GM18508 (cell line): ENCODE measurements at regions not wholly inside any gene's neighbourhood (a gene's known extent, or its start where the extent isn't known, plus 50 kb on each side); places are given as distances from the start of the nearest gene placed in this dataset.

Source experiments
- ATAC-seq: cut with Tn5 transposase; IDR thresholded peaks from one replicate; pipeline ENCODE4 v1.9.1; 2021; ENCODE audit warnings: moderate number of reproducible peaks; ENCODE audit not compliant: insufficient read depth, unreplicated experiment

- ATAC-seq: no peak
Measured at GRCh38 chr2:107358362-107358761, 468.3 kb upstream of the RGPD4 start.

GRCh38 chr2:107359021-107359420 lies 467.7 kb upstream of the RGPD4 start:
- no peak for ATAC-seq

GRCh38 chr2:107361751-107362381 lies 464.8 kb upstream of the RGPD4 start:
- no peak for ATAC-seq

GRCh38 chr2:107362993-107363392 lies 463.7 kb upstream of the RGPD4 start:
- no peak for ATAC-seq

- ATAC-seq: no peak
Measured at GRCh38 chr2:107363806-107364205, 462.9 kb upstream of the RGPD4 start.

- ATAC-seq: no peak
Measured at GRCh38 chr2:107364361-107364950, 462.2 kb upstream of the RGPD4 start.

GRCh38 chr2:107374249-107374648 lies 452.4 kb upstream of the RGPD4 start:
- no peak for ATAC-seq

- ATAC-seq: no peak
Measured at GRCh38 chr2:107376909-107377308, 449.8 kb upstream of the RGPD4 start.

GRCh38 chr2:107380912-107381311 lies 445.8 kb upstream of the RGPD4 start:
- ATAC-seq: no peak

GRCh38 chr2:107383691-107384090 lies 443.0 kb upstream of the RGPD4 start:
- no peak for ATAC-seq

GRCh38 chr2:107384422-107384821 lies 442.3 kb upstream of the RGPD4 start:
- ATAC-seq: no peak

- no peak for ATAC-seq
Measured at GRCh38 chr2:107385921-107386320, 440.8 kb upstream of the RGPD4 start.

GRCh38 chr2:107392241-107392704 lies 434.4 kb upstream of the RGPD4 start:
- ATAC-seq: no peak

GRCh38 chr2:107393516-107393915 lies 433.2 kb upstream of the RGPD4 start:
- ATAC-seq: no peak

GRCh38 chr2:107398683-107399082 lies 428.0 kb upstream of the RGPD4 start:
- ATAC-seq: no peak

- ATAC-seq: no peak
Measured at GRCh38 chr2:107402330-107402729, 424.4 kb upstream of the RGPD4 start.

GRCh38 chr2:107405261-107405660 lies 421.4 kb upstream of the RGPD4 start:
- ATAC-seq: no peak

- ATAC-seq: no peak
Measured at GRCh38 chr2:107407017-107407416, 419.7 kb upstream of the RGPD4 start.

GRCh38 chr2:107407974-107408373 lies 418.7 kb upstream of the RGPD4 start:
- ATAC-seq: no peak

- ATAC-seq: no peak
Measured at GRCh38 chr2:107411267-107411666, 415.4 kb upstream of the RGPD4 start.

- no peak for ATAC-seq
Measured at GRCh38 chr2:107412209-107412904, 414.3 kb upstream of the RGPD4 start.

GRCh38 chr2:107412981-107413380 lies 413.7 kb upstream of the RGPD4 start:
- ATAC-seq: no peak
